ENCODE measurements at regions not wholly inside any gene's neighbourhood (a gene's known extent, or its start where the extent isn't known, plus 50 kb on each side); places are given as distances from the start of the nearest gene placed in this dataset.

DNA sequence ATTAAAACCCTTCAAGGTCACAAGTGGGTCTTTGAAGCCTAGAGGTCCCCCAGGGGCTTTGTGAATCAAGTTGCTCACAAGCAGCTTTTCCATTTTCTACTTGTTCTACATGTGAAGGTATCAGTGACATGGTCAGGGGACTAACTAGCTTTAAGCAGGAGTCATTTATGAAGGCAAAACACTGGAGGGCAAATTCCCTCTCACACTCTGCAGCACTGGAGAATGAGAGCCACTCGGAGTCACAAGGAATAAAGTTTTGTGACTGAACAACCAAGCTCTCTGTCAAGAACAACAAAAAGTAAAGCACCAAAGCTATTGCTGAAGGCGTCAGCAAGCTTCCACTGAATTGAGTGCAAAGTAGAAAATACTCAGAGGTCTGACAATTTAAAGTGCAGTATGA lies 609.0 kb downstream of the EDEM1 start:
- ChIA-PET CTCF (no interaction called here), POLR2A (no interaction called here)
- no peaks in the 10 kb centered on the region for H3K36me3 ChIP-seq (ENCODE audit: control insufficient read depth, insufficient read depth, low read length)
- H3K27me3 ChIP-seq (ENCODE audit: control insufficient read depth, insufficient read depth, low read length): no peaks in the 10 kb centered on the region
- no peak for DNase-seq (ENCODE audit: low read depth)
- no peak overlapping the region for H3K4me3 ChIP-seq (ENCODE audit: low read depth, low read length)
- TF ChIP-seq CTCF (IDR thresholded peaks at IDR 0.05; ENCODE audit: insufficient read depth, low read depth, low read length): no peak

- TF ChIP-seq CTCF (IDR thresholded peaks at IDR 0.05; ENCODE audit: insufficient read depth, low read depth, low read length): no peak
- POLR2A ChIA-PET: no interaction called here
- Histone ChIP-seq H3K27me3 (ENCODE audit: control insufficient read depth, insufficient read depth, low read length) (no peaks in the 10 kb centered on the region), H3K36me3 (ENCODE audit: control insufficient read depth, insufficient read depth, low read length) (no peaks in the 10 kb centered on the region), H3K4me3 (ENCODE audit: low read depth, low read length) (no peak overlapping the region)
- CTCF ChIA-PET: no interaction called here
- no peak for DNase-seq (ENCODE audit: low read depth)
Measured at GRCh38 chr3:5798809-5799208, 611.3 kb downstream of the EDEM1 start.

- TF ChIP-seq CTCF (IDR thresholded peaks at IDR 0.05; ENCODE audit: insufficient read depth, low read depth, low read length): no peak
- H3K4me3 ChIP-seq (ENCODE audit: low read depth, low read length): no peak overlapping the region
- H3K27me3 ChIP-seq (ENCODE audit: control insufficient read depth, insufficient read depth, low read length): no peaks in the 10 kb centered on the region
- ChIA-PET POLR2A (no interaction called here), CTCF (no interaction called here)
- DNase-seq (ENCODE audit: low read depth): no peak
- no peaks in the 10 kb centered on the region for H3K36me3 ChIP-seq (ENCODE audit: control insufficient read depth, insufficient read depth, low read length)
Measured at GRCh38 chr3:5799398-5799797, 611.9 kb downstream of the EDEM1 start.

- no peaks in the 10 kb centered on the region for H3K27me3 ChIP-seq (ENCODE audit: control insufficient read depth, insufficient read depth, low read length)
- ChIA-PET POLR2A (no interaction called here), CTCF (no interaction called here)
- no peaks in the 10 kb centered on the region for H3K36me3 ChIP-seq (ENCODE audit: control insufficient read depth, insufficient read depth, low read length)
- no peak for TF ChIP-seq CTCF (IDR thresholded peaks at IDR 0.05; ENCODE audit: insufficient read depth, low read depth, low read length)
- H3K4me3 ChIP-seq (ENCODE audit: low read depth, low read length): no peak overlapping the region
- DNase-seq (ENCODE audit: low read depth): no peak
Measured at GRCh38 chr3:5800965-5801364, 613.5 kb downstream of the EDEM1 start.

DNA sequence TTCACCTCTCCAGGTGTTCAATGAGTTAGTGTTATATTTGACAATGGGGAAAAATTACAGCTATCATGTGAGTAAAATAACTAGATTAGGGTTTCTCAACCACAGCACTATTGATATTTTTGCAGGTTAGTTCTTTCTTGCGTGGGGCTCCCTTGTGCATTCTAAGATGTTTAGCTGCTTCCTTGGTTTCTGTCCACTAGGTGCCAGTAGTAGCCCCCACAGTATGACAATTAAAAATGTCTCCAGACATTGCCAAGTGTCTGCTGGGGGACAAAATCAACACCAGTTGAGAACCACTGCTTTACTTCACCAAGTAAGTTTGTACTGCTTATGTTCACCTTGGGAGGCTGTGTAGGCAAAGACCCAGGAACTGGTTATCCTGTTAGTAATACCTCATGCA lies 618.7 kb downstream of the EDEM1 start:
- DNase-seq (ENCODE audit: low read depth): no peak
- ChIA-PET POLR2A (no interaction called here), CTCF (no interaction called here)
- Histone ChIP-seq H3K27me3 (ENCODE audit: control insufficient read depth, insufficient read depth, low read length) (no peaks in the 10 kb centered on the region), H3K4me3 (ENCODE audit: low read depth, low read length) (no peak overlapping the region), H3K36me3 (ENCODE audit: control insufficient read depth, insufficient read depth, low read length) (no peaks in the 10 kb centered on the region)
- TF ChIP-seq CTCF (IDR thresholded peaks at IDR 0.05; ENCODE audit: insufficient read depth, low read depth, low read length): no peak

Data from BJ (cell line).